Activated T-helper 1 cell treated with anti-CD3 and anti-CD28 coated beads, Interleukin-2, amount 50 U/mL, for 16 hours (primary cell): ENCODE measurements at regions not wholly inside any gene's neighbourhood (a gene's known extent, or its start where the extent isn't known, plus 50 kb on each side); places are given as distances from the start of the nearest gene placed in this dataset.
"Not testable (repeated sequence)": the region's sequence is repeated elsewhere in the genome, so short reads cannot be mapped to it uniquely, and the experiment has no call there.

Experiments
- DNase-seq, 2 donors: peaks; one replicate each; pipeline ENCODE4 v3.0.0-alpha.2; 2020; ENCODE audit warnings: low read depth in 1 of 2, low spot score in 1 of 2

- no peak for DNase-seq
Measured at GRCh38 chr16:17561056-17561455, 90.3 kb upstream of the XYLT1 start.

- no peak for DNase-seq
Measured at GRCh38 chr16:17560548-17560947, 89.8 kb upstream of the XYLT1 start.

GRCh38 chr16:17559394-17559793 is 88.6 kb upstream of the XYLT1 start:
- DNase-seq = no peak

GRCh38 chr16:17557949-17558348 is 87.2 kb upstream of the XYLT1 start:
- no peak for DNase-seq

- no peak for DNase-seq
Measured at GRCh38 chr16:17557480-17557879, 86.7 kb upstream of the XYLT1 start.

GRCh38 chr16:17556276-17557052 is 85.7 kb upstream of the XYLT1 start:
- DNase-seq = no peak

GRCh38 chr16:17555176-17555575 is 84.4 kb upstream of the XYLT1 start:
- no peak for DNase-seq

GRCh38 chr16:17552351-17552750 is 81.6 kb upstream of the XYLT1 start:
- no peak for DNase-seq

GRCh38 chr16:17551682-17552081 is 80.9 kb upstream of the XYLT1 start:
- DNase-seq = not testable (repeated sequence)

- no peak for DNase-seq
Measured at GRCh38 chr16:17548825-17549224, 78.1 kb upstream of the XYLT1 start.

GRCh38 chr16:17544785-17545184 is 74.0 kb upstream of the XYLT1 start:
- DNase-seq = no peak

- DNase-seq = no peak
Measured at GRCh38 chr16:17544304-17544703, 73.5 kb upstream of the XYLT1 start.

- DNase-seq = no peak
Measured at GRCh38 chr16:17543073-17543472, 72.3 kb upstream of the XYLT1 start.

- no peak for DNase-seq
Measured at GRCh38 chr16:17541324-17541723, 70.6 kb upstream of the XYLT1 start.

GRCh38 chr16:17538927-17539326 is 68.2 kb upstream of the XYLT1 start:
- no peak for DNase-seq

- DNase-seq = no peak
Measured at GRCh38 chr16:17532338-17532995, 61.7 kb upstream of the XYLT1 start.

GRCh38 chr16:17529982-17530760 is 59.4 kb upstream of the XYLT1 start:
- DNase-seq = no peak

GRCh38 chr16:17526956-17527937 is 56.5 kb upstream of the XYLT1 start:
- DNase-seq = no peak

- no peak for DNase-seq
Measured at GRCh38 chr16:17524656-17525055, 53.9 kb upstream of the XYLT1 start.

GRCh38 chr16:17520561-17520960 is 49.8 kb upstream of the XYLT1 start:
- DNase-seq = no peak
